GM12878 (cell line): ENCODE measurements at regions not wholly inside any gene's neighbourhood (a gene's known extent, or its start where the extent isn't known, plus 50 kb on each side); places are given as distances from the start of the nearest gene placed in this dataset.

Source experiments
- ATAC-seq: fragments of 200-7000 bp; cut with Tn5 transposase; 3 replicates; pipeline ENCODE4 v1.9.1; 2020; ENCODE audit warnings: mild to moderate bottlenecking, moderate library complexity
- BruUV-seq: library from RNA; stranded (reverse); fragments of 400-500 nt; replicated peaks from 2 replicates; lab custom pipeline; 2021; lab: Mats Ljungman, UMichigan
- CTCF ChIA-PET: fragments of 300-600 bp; sonication (Branson Sonifier 250); formaldehyde crosslinking; extraction: SDS; loops from one replicate; lab custom pipeline; 2021; ENCODE audit warnings: inconsistent platforms; lab: Yijun Ruan, JAX
- POLR2A ChIA-PET: fragments of 350-600 bp; formaldehyde crosslinking; extraction: SDS; loops from one replicate; lab custom pipeline; 2021; ENCODE audit warnings: inconsistent platforms; lab: Charles Lee
- RAD21 ChIA-PET: fragments of 300-600 bp; sonication (Branson Sonifier 250); formaldehyde crosslinking; loops from one replicate; lab custom pipeline; 2023; ENCODE audit warnings: antibody characterized with exemption; ENCODE audit not compliant: unreplicated experiment; lab: Charles Lee
- SMC1A ChIA-PET: fragments of 300-600 bp; sonication (Branson Sonifier 250); formaldehyde crosslinking; loops from one replicate; lab custom pipeline; 2023; ENCODE audit not compliant: unreplicated experiment, uncharacterized antibody; lab: Charles Lee
- DNase-seq: peaks from one replicate; pipeline ENCODE4 v3.0.0-alpha.2; 2011; ENCODE audit warnings: low read depth, low spot score
- FAIRE-seq: peaks from 3 replicates; lab custom pipeline; 2011; peaks lifted over from hg19 to GRCh38; lab: Jason Lieb, UNC
- H2AFZ ChIP-seq: 2 replicates; pipeline ENCODE4 v1.6.0; 2011; ENCODE audit warnings: low read depth, low read length, control low read depth; ENCODE audit not compliant: control insufficient read depth
- H3K27ac ChIP-seq: 2 replicates; pipeline ENCODE4 v1.5.1; 2011; ENCODE audit warnings: control low read depth; ENCODE audit not compliant: control insufficient read depth, insufficient read depth
- H3K27me3 ChIP-seq, 2 experiments: replicated peaks in 1 of 2; 2 replicates each; pipeline versions ENCODE4 v1.6.0 to v1.6.1; 2011; ENCODE audit warnings: low read length in 1 of 2; ENCODE audit not compliant: control insufficient read depth in 2 of 2, insufficient read depth in 2 of 2
- H3K36me3 ChIP-seq, 2 experiments: 2 replicates each; pipeline ENCODE4 v1.5.1; 2011; ENCODE audit warnings: low read length in 1 of 2; ENCODE audit not compliant: control insufficient read depth in 2 of 2, insufficient read depth in 2 of 2
- H3K4me1 ChIP-seq: 2 replicates; pipeline ENCODE4 v1.6.1; 2011; ENCODE audit warnings: mild to moderate bottlenecking, low read length, moderate library complexity, mixed read lengths; ENCODE audit not compliant: control insufficient read depth, insufficient read depth
- H3K4me2 ChIP-seq: 2 replicates; pipeline ENCODE4 v1.6.0; 2011; ENCODE audit warnings: control low read depth; ENCODE audit not compliant: control insufficient read depth, insufficient read depth
- H3K4me3 ChIP-seq: fragments of 200-600 bp; sonication (generic); 2 replicates; pipeline ENCODE4 v1.5.1; 2016
- H3K79me2 ChIP-seq: 2 replicates; pipeline ENCODE4 v1.6.0; 2011; ENCODE audit warnings: low read length; ENCODE audit not compliant: control insufficient read depth, insufficient read depth
- H3K9ac ChIP-seq: 2 replicates; pipeline ENCODE4 v1.8.0; 2011; ENCODE audit warnings: low read length, control low read depth, mixed read lengths; ENCODE audit not compliant: control insufficient read depth, insufficient read depth
- H3K9me3 ChIP-seq: replicated peaks from 3 replicates; pipeline ENCODE4 v1.5.1; 2011; ENCODE audit warnings: mild to moderate bottlenecking, low read length; ENCODE audit not compliant: control insufficient read depth, insufficient read depth
- H4K20me1 ChIP-seq: 2 replicates; pipeline ENCODE4 v1.6.0; 2011; ENCODE audit not compliant: control insufficient read depth, insufficient read depth
- ASH2L ChIP-seq: fragments of 300-600, 200-600 bp; sonication (generic); IDR thresholded peaks from 2 replicates; pipeline ENCODE4 v1.6.1; 2017; ENCODE audit warnings: low read depth, mild to moderate bottlenecking, borderline replicate concordance
- BRCA1 ChIP-seq: IDR thresholded peaks from 2 replicates; pipeline ENCODE4 v1.6.1; 2011; ENCODE audit warnings: low read depth, low read length, improper control_type of control experiment
- CBX3 ChIP-seq: fragments of 200-600 bp; sonication (generic); IDR thresholded peaks from 2 replicates; pipeline ENCODE4 v1.6.1; 2016; ENCODE audit warnings: low read depth, borderline replicate concordance
- E4F1 ChIP-seq: fragments of 450-650 bp; IDR thresholded peaks from 2 replicates; pipeline ENCODE4 v1.6.1; 2018; ENCODE audit warnings: borderline replicate concordance, mild to moderate bottlenecking; ENCODE audit not compliant: partially characterized antibody
- FOXM1 ChIP-seq: IDR thresholded peaks from 2 replicates; pipeline ENCODE4 v1.6.1; 2012; ENCODE audit warnings: low read depth, mild to moderate bottlenecking, inconsistent platforms, low read length, moderate library complexity
- HDAC6 ChIP-seq: fragments of 200-600 bp; sonication (generic); IDR thresholded peaks from one replicate; pipeline ENCODE4 v1.8.0; 2017; ENCODE audit warnings: antibody characterized with exemption; ENCODE audit not compliant: unreplicated experiment
- IRF4 ChIP-seq: IDR thresholded peaks from 2 replicates; pipeline ENCODE4 v1.6.1; 2011; ENCODE audit warnings: low read depth, low read length
- JUND ChIP-seq: IDR thresholded peaks from 2 replicates; pipeline ENCODE4 v1.6.1; 2012; ENCODE audit warnings: low read depth, mild to moderate bottlenecking, low read length, improper control_type of control experiment, moderate library complexity
- LARP7 ChIP-seq: fragments of 450-650 bp; IDR thresholded peaks from 2 replicates; pipeline ENCODE4 v1.6.1; 2017; ENCODE audit warnings: mild to moderate bottlenecking
- NR2F1 ChIP-seq: fragments of 450-650 bp; conservative IDR thresholded peaks from 2 replicates; pipeline ENCODE4 v1.6.1; 2017; ENCODE audit warnings: mild to moderate bottlenecking
- RCOR1 ChIP-seq: conservative IDR thresholded peaks from 2 replicates; pipeline ENCODE4 v1.6.1; 2012; ENCODE audit warnings: low read depth, low read length, improper control_type of control experiment
- TCF3 ChIP-seq: IDR thresholded peaks from 2 replicates; pipeline ENCODE4 v1.6.1; 2012; ENCODE audit warnings: low read depth, mild to moderate bottlenecking, low read length, borderline replicate concordance; ENCODE audit not compliant: insufficient read depth
- USF2 ChIP-seq: IDR thresholded peaks from 2 replicates; pipeline ENCODE4 v1.6.1; 2011; ENCODE audit warnings: low read depth, low read length, improper control_type of control experiment, borderline replicate concordance
- ZBTB4 ChIP-seq: fragments of 450-650 bp; formaldehyde crosslinking; IDR thresholded peaks from 2 replicates; pipeline ENCODE4 v1.4.0; 2022; ENCODE audit warnings: mild to moderate bottlenecking, moderate library complexity
- ZNF592 ChIP-seq: fragments of 450-650 bp; IDR thresholded peaks from 2 replicates; pipeline ENCODE4 v1.6.1; 2017; ENCODE audit warnings: mild to moderate bottlenecking, moderate library complexity
- WGBS: methylation state at CpG from one replicate; pipeline ENCODE4 v1.1.6; 2016; ENCODE audit warnings: low lambda C conversion rate; ENCODE audit not compliant: insufficient replicate concordance, insufficient coverage; ENCODE audit errors: missing lambda C conversion rate; 5-methylcytosine and 5-hydroxymethylcytosine counted together
- in situ Hi-C: fragments of 300-500 bp; cut with MboI; formaldehyde crosslinking; loops from 9 replicates; pipeline ENCODE4 v1.14.3; 2018; ENCODE audit warnings: mixed read lengths
- intact Hi-C: fragments of 100-400 bp; cut with micrococcal nuclease; formaldehyde crosslinking; loops from one replicate; pipeline ENCODE4 v1.14.2; 2022; ENCODE audit not compliant: unreplicated experiment

- H3K9me3 ChIP-seq, result no peaks in the 10 kb centered on the region
- H3K79me2 ChIP-seq, result no peaks in the 10 kb centered on the region
- H3K4me1 ChIP-seq, result no peaks in the 10 kb centered on the region
- H4K20me1 ChIP-seq, result no peaks in the 10 kb centered on the region
- H3K9ac ChIP-seq, result no peak overlapping the region
- H3K36me3 ChIP-seq, result no peaks in the 10 kb centered on the region
- H3K4me2 ChIP-seq, result no peak overlapping the region
- H3K27me3 ChIP-seq, result no peaks in the 10 kb centered on the region; a peak in 1 of 4 replicates
- ChIA-PET SMC1A (no interaction called here), CTCF (interaction anchor here (1.8 kb wide), 1 partner anchor 41 kb away, joined by 4 read pairs; no protein-coding TSS in a partner anchor), RAD21 (no interaction called here), POLR2A (no interaction called here)
- H3K27ac ChIP-seq, result no peak overlapping the region
- WGBS, result 0% methylated on average over 1 of the region's 1 CpG
- H3K4me3 ChIP-seq, result no peak overlapping the region
- FAIRE-seq, result no peak
- no peak overlapping the region for H2AFZ ChIP-seq
- intact Hi-C loops, result no loop called here
- no peak for ATAC-seq
- DNase-seq, result no peak
- in situ Hi-C loops, result no loop called here
- no TSS peak for BruUV-seq
- TF ChIP-seq ZBTB4 (CRISPR knock-in tag) (no peak), ASH2L (no peak), TCF3 (no peak), FOXM1 (no peak), RCOR1 (no peak), E4F1 (no peak), USF2 (no peak), NR2F1 (no peak), ZNF592 (no peak), CBX3 (no peak), LARP7 (no peak), JUND (no peak), HDAC6 (no peak), IRF4 (no peak), BRCA1 (no peak)
Measured at GRCh38 chr7:31413766-31414165, 73.2 kb upstream of the NEUROD6 start.
